Progenitor cell of endocrine pancreas (in vitro differentiated cells): ENCODE measurements at regions not wholly inside any gene's neighbourhood (a gene's known extent, or its start where the extent isn't known, plus 50 kb on each side); places are given as distances from the start of the nearest gene placed in this dataset.

Experiments
- DNase-seq: peaks from one replicate; pipeline ENCODE4 v3.0.0; 2021; ENCODE audit warnings: low spot score; ENCODE audit not compliant: unreplicated experiment
- H3K27ac Mint-ChIP-seq: 2 replicates; pipeline ENCODE4 v1.8.0; 2021; ENCODE audit warnings: mild to moderate bottlenecking, moderate library complexity, mixed read lengths
- H3K27me3 Mint-ChIP-seq: 2 replicates; pipeline ENCODE4 v1.8.0; 2021; ENCODE audit warnings: mixed read lengths
- H3K36me3 Mint-ChIP-seq: 2 replicates; pipeline ENCODE4 v1.8.0; 2022; ENCODE audit warnings: mixed read lengths; ENCODE audit not compliant: insufficient read depth
- H3K4me1 Mint-ChIP-seq: 2 replicates; pipeline ENCODE4 v1.8.0; 2021; ENCODE audit warnings: low read depth, mixed read lengths
- H3K4me3 Mint-ChIP-seq: 2 replicates; pipeline ENCODE4 v1.8.0; 2021; ENCODE audit warnings: low read depth, mild to moderate bottlenecking, moderate library complexity, mixed read lengths
- H3K9me3 Mint-ChIP-seq: 2 replicates; pipeline ENCODE4 v1.8.0; 2021; ENCODE audit warnings: low read depth, mixed read lengths
- TF ChIP-seq, protein P1 (sequence below): fragments of 200-600 bp; sonication (generic); IDR thresholded peaks from one replicate; pipeline ENCODE4 v1.5.0; 2021; ENCODE audit warnings: antibody characterized with exemption, mild to moderate bottlenecking; ENCODE audit not compliant: unreplicated experiment

- Mint-ChIP-seq H3K4me1 (peaks cover 2% of the 10 kb centered on the region), H3K9me3 (peaks cover 8% of the 10 kb centered on the region), H3K27ac (no peak overlapping the region), H3K36me3 (no peaks in the 10 kb centered on the region), H3K4me3 (no peak overlapping the region), H3K27me3 (peaks cover 32% of the 10 kb centered on the region)
- TF ChIP-seq, protein P1, sequence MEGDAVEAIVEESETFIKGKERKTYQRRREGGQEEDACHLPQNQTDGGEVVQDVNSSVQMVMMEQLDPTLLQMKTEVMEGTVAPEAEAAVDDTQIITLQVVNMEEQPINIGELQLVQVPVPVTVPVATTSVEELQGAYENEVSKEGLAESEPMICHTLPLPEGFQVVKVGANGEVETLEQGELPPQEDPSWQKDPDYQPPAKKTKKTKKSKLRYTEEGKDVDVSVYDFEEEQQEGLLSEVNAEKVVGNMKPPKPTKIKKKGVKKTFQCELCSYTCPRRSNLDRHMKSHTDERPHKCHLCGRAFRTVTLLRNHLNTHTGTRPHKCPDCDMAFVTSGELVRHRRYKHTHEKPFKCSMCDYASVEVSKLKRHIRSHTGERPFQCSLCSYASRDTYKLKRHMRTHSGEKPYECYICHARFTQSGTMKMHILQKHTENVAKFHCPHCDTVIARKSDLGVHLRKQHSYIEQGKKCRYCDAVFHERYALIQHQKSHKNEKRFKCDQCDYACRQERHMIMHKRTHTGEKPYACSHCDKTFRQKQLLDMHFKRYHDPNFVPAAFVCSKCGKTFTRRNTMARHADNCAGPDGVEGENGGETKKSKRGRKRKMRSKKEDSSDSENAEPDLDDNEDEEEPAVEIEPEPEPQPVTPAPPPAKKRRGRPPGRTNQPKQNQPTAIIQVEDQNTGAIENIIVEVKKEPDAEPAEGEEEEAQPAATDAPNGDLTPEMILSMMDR, result no peak
- DNase-seq, result no peak
These were observed 95.6 kb upstream of the MKI67 start for GRCh38 chr10:128221807-128222206.

DNA sequence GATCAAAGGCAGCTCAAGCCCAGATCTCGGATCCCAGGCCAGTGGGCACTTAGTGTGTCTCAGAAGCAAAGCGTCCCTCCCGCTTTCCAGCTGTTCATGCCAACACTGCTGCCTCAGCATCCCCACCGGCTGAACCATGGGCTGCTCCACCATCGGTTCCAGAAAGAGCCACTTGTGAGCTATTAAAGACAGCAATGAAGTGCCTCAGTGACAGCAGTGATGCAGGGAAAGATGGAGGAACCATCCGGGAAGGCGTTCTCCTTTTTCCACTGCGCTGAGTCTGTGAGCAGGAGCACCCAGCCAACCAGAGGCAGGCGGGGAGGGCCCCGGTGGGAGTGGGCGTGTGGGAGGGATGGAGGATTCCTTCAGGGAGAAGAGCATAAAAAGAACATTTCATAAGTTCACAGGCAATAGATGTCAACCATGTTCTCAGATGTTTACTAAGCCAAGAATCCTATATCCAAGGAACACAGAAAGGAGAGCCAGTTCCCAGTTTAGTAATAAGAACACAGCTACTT is 96.2 kb upstream of the MKI67 start:
- Mint-ChIP-seq H3K27ac (no peak overlapping the region), H3K4me3 (no peak overlapping the region), H3K9me3 (peaks cover 8% of the 10 kb centered on the region), H3K27me3 (peaks cover 28% of the 10 kb centered on the region), H3K4me1 (peaks cover 2% of the 10 kb centered on the region), H3K36me3 (no peaks in the 10 kb centered on the region)
- no peak for DNase-seq
- TF ChIP-seq, protein P1, result no peak

DNA sequence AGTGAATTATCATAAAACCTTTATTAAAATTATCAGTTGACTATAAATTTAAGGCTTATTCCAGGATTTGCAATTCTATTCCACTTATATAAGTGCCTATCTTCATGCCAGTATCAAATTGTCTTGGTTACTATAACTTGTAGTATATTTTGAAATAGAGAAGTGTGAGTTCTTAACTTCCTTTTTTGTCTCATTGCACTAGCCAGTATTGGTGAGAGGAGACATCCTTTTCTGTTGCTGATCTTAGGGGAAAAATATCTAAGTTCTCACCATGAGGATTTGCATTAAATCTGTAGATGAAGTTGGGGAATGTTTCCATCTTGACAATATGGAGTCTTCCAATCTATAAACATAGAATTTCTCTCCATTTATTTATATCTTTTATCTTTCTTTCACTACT is 104.2 kb upstream of the MKI67 start:
- H3K4me1 Mint-ChIP-seq, result no peaks in the 10 kb centered on the region
- H3K36me3 Mint-ChIP-seq, result no peaks in the 10 kb centered on the region
- H3K4me3 Mint-ChIP-seq, result no peak overlapping the region
- no peak overlapping the region for H3K27ac Mint-ChIP-seq
- peaks cover 27% of the 10 kb centered on the region for H3K27me3 Mint-ChIP-seq
- H3K9me3 Mint-ChIP-seq, result peaks cover 6% of the 10 kb centered on the region
- TF ChIP-seq, protein P1, result no peak
- DNase-seq, result no peak

DNA sequence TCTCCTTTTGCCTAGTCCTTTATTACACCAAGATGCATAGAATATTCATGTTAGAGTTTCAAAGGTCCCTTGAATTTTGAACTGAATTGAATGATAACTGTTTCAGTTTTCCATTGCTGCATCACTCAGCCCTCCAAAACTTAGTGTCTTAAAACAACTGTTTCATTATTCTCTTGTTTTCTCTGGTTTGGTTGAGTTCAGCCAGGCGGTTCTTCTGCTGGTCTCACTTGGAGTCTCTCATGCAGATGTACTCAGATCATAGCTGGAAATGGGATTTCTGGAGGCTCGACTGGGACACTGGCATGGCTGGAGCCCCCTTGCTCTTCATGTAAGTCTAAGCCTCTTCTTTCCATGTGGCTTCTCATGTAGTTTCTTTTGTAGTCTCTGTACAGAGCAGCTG is 107.2 kb upstream of the MKI67 start:
- Mint-ChIP-seq H3K27me3 (peaks cover 19% of the 10 kb centered on the region), H3K4me3 (no peak overlapping the region), H3K27ac (no peak overlapping the region), H3K4me1 (no peaks in the 10 kb centered on the region), H3K9me3 (no peaks in the 10 kb centered on the region), H3K36me3 (no peaks in the 10 kb centered on the region)
- no peak for DNase-seq
- TF ChIP-seq, protein P1, result no peak

DNA sequence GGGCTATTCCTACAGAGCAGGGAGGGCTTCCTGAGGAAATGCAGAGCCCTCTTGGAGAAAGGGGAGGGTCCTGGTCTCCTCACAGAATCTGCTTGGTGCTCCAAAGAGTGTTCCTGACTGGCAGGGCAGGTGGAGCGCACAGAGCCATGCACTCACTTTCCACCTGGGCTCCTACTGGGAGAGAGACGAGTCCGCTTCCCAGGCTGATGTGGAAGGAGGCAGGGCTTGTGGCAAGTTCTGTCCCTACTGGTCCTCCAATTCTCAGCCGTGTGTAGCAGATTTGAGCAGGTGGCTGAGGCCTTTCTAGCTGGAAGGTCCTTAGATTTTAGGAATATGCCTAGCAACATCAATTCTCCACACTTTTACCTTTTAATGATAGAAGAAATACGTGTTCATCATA is 111.5 kb upstream of the MKI67 start:
- H3K4me3 Mint-ChIP-seq, result no peak overlapping the region
- TF ChIP-seq, protein P1, result no peak

More for the DNA sequence above, 111.5 kb upstream of the MKI67 start:
- peaks cover 17% of the 10 kb centered on the region for H3K27me3 Mint-ChIP-seq
- H3K36me3 Mint-ChIP-seq, result no peaks in the 10 kb centered on the region
- DNase-seq, result no peak
- no peak overlapping the region for H3K27ac Mint-ChIP-seq
- no peaks in the 10 kb centered on the region for H3K4me1 Mint-ChIP-seq
- H3K9me3 Mint-ChIP-seq, result no peaks in the 10 kb centered on the region
